PC-9 (cell line): ENCODE measurements at regions not wholly inside any gene's neighbourhood (a gene's known extent, or its start where the extent isn't known, plus 50 kb on each side); places are given as distances from the start of the nearest gene placed in this dataset.

Source experiments
- BruUV-seq: library from RNA; stranded (reverse); fragments of 400-500 nt; replicated peaks from 2 replicates; lab custom pipeline; 2021; lab: Mats Ljungman, UMichigan
- CTCF ChIA-PET: fragments of 300-600 bp; sonication (Branson Sonifier 250); formaldehyde crosslinking; loops from one replicate; lab custom pipeline; 2022; ENCODE audit warnings: antibody characterized with exemption; lab: Charles Lee
- POLR2A ChIA-PET: fragments of 300-600 bp; sonication (Branson Sonifier 250); formaldehyde crosslinking; loops from one replicate; lab custom pipeline; 2022; ENCODE audit warnings: antibody characterized with exemption; ENCODE audit not compliant: unreplicated experiment; lab: Charles Lee
- DNase-seq, 2 experiments: peaks; one replicate each; pipeline versions ENCODE4 v3.0.0 to v3.0.0-alpha.2; 2015 to 2022; ENCODE audit warnings: mixed read lengths in 1 of 2
- H2AFZ ChIP-seq: fragments of 200-600 bp; sonication (generic); 2 replicates; pipeline ENCODE4 v1.8.1; 2017; ENCODE audit warnings: antibody characterized with exemption
- H3F3A ChIP-seq: fragments of 200-600 bp; sonication (generic); 2 replicates; pipeline ENCODE4 v1.8.1; 2017; ENCODE audit warnings: antibody characterized with exemption, mild to moderate bottlenecking, low read depth; ENCODE audit not compliant: insufficient read depth
- H3K27ac ChIP-seq: fragments of 200-600 bp; sonication (generic); 2 replicates; pipeline ENCODE4 v1.6.1; 2016; ENCODE audit warnings: mixed run types
- H3K27me3 ChIP-seq: fragments of 200-600 bp; sonication (generic); 2 replicates; pipeline ENCODE4 v1.6.1; 2016; ENCODE audit warnings: low read depth, mixed run types; ENCODE audit not compliant: insufficient read depth
- H3K36me3 ChIP-seq: fragments of 200-600 bp; sonication (generic); 2 replicates; pipeline ENCODE4 v1.6.1; 2016; ENCODE audit warnings: low read depth, mixed run types
- H3K4me1 ChIP-seq: fragments of 200-600 bp; sonication (generic); replicated peaks from 2 replicates; pipeline ENCODE4 v1.6.1; 2016; ENCODE audit warnings: mixed run types; ENCODE audit not compliant: insufficient read depth
- H3K4me2 ChIP-seq: fragments of 200-600 bp; sonication (generic); 2 replicates; pipeline ENCODE4 v1.6.1; 2017; ENCODE audit warnings: mixed run types
- H3K4me3 ChIP-seq: fragments of 200-600 bp; sonication (generic); 2 replicates; pipeline ENCODE4 v1.6.1; 2016; ENCODE audit warnings: mixed run types
- H3K79me2 ChIP-seq: fragments of 200-600 bp; sonication (generic); 2 replicates; pipeline ENCODE4 v1.6.1; 2017; ENCODE audit warnings: low read depth, mixed run types
- H3K9me2 ChIP-seq: fragments of 200-600 bp; sonication (generic); 2 replicates; pipeline ENCODE4 v1.8.1; 2017; ENCODE audit warnings: mild to moderate bottlenecking; ENCODE audit not compliant: insufficient read depth
- H3K9me3 ChIP-seq: fragments of 200-600 bp; sonication (generic); 2 replicates; pipeline ENCODE4 v1.8.1; 2016; ENCODE audit warnings: low read depth; ENCODE audit not compliant: insufficient read depth
- H4K20me1 ChIP-seq: fragments of 200-600 bp; sonication (generic); 2 replicates; pipeline ENCODE4 v1.8.1; 2017; ENCODE audit not compliant: insufficient read depth
- EZH2 ChIP-seq: fragments of 200-600 bp; sonication (generic); IDR thresholded peaks from 2 replicates; pipeline ENCODE4 v1.8.0; 2017; ENCODE audit warnings: antibody characterized with exemption, low read depth
- intact Hi-C: fragments of 100-400 bp; cut with micrococcal nuclease; formaldehyde crosslinking; loops from one replicate; pipeline ENCODE4 v1.10.0; 2022; ENCODE audit not compliant: unreplicated experiment
- TF ChIP-seq, protein P1 (sequence below): fragments of 200-600 bp; sonication (generic); conservative IDR thresholded peaks from 2 replicates; pipeline ENCODE4 v1.6.1; 2017; ENCODE audit warnings: mixed run types, antibody characterized with exemption, mild to moderate bottlenecking, moderate library complexity

- H3K27me3 ChIP-seq = no peaks in the 10 kb centered on the region
- ChIA-PET POLR2A (no interaction called here), CTCF (no interaction called here)
- no peaks in the 10 kb centered on the region for H3K4me1 ChIP-seq
- no TSS peak for BruUV-seq
- H3K4me3 ChIP-seq = no peak overlapping the region
- no peaks in the 10 kb centered on the region for H3F3A ChIP-seq
- H4K20me1 ChIP-seq = no peaks in the 10 kb centered on the region
- DNase-seq = no peak
- H2AFZ ChIP-seq = no peak overlapping the region
- no peaks in the 10 kb centered on the region for H3K9me3 ChIP-seq
- intact Hi-C loops = no loop called here
- TF ChIP-seq, protein P1, sequence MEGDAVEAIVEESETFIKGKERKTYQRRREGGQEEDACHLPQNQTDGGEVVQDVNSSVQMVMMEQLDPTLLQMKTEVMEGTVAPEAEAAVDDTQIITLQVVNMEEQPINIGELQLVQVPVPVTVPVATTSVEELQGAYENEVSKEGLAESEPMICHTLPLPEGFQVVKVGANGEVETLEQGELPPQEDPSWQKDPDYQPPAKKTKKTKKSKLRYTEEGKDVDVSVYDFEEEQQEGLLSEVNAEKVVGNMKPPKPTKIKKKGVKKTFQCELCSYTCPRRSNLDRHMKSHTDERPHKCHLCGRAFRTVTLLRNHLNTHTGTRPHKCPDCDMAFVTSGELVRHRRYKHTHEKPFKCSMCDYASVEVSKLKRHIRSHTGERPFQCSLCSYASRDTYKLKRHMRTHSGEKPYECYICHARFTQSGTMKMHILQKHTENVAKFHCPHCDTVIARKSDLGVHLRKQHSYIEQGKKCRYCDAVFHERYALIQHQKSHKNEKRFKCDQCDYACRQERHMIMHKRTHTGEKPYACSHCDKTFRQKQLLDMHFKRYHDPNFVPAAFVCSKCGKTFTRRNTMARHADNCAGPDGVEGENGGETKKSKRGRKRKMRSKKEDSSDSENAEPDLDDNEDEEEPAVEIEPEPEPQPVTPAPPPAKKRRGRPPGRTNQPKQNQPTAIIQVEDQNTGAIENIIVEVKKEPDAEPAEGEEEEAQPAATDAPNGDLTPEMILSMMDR = no peak
- TF ChIP-seq EZH2 = no peak
- H3K36me3 ChIP-seq = no peaks in the 10 kb centered on the region
- no peaks in the 10 kb centered on the region for H3K79me2 ChIP-seq
- H3K27ac ChIP-seq = no peak overlapping the region
- no peak overlapping the region for H3K4me2 ChIP-seq
- no peaks in the 10 kb centered on the region for H3K9me2 ChIP-seq
Observed at GRCh38 chr17:37802712-37803416, 58.0 kb upstream of the HNF1B start.

DNA sequence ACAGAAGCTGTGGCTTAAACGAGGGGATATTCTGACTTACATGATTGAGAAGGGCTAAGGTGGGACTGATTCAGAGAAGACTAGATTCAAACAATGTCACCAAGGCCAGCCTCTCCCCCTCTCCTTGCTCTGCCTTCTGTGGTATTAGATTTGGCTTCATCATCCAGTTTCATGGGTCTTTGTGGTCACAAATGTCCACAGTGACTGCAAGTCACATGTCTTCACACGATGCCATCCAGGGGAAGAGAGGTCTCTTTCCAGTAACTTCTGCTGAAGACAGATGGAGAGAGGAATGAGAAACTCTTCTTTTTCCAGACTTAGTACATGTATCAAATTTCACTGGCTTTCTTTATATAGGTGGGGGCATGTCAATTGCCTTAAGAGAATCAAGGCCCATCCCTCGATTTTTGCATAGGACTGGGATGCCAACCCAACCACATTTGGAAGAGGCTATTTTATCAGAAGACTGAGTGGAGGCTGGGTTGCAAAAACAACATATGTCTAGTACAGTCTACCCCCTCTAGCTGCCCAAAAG, 57.3 kb upstream of the HNF1B start:
- ChIA-PET POLR2A (no interaction called here), CTCF (no interaction called here)
- Histone ChIP-seq H3F3A (no peaks in the 10 kb centered on the region), H3K27me3 (no peaks in the 10 kb centered on the region), H3K27ac (no peak overlapping the region), H3K9me2 (no peaks in the 10 kb centered on the region), H3K4me2 (no peak overlapping the region), H3K79me2 (no peaks in the 10 kb centered on the region), H3K9me3 (no peaks in the 10 kb centered on the region), H3K4me3 (no peak overlapping the region), H2AFZ (no peak overlapping the region), H3K4me1 (no peaks in the 10 kb centered on the region), H4K20me1 (no peaks in the 10 kb centered on the region), H3K36me3 (no peaks in the 10 kb centered on the region)
- TF ChIP-seq, protein P1 = no peak
- TF ChIP-seq EZH2 = no peak
- intact Hi-C loops = no loop called here
- no peak for DNase-seq
- no TSS peak for BruUV-seq

- TF ChIP-seq EZH2 = no peak
- TF ChIP-seq, protein P1 = no peak
- no peaks in the 10 kb centered on the region for H3K4me1 ChIP-seq
- H3K9me3 ChIP-seq = no peaks in the 10 kb centered on the region
- no peak overlapping the region for H3K4me2 ChIP-seq
- DNase-seq = no peak
- POLR2A ChIA-PET = no interaction called here
- H3F3A ChIP-seq = no peaks in the 10 kb centered on the region
- BruUV-seq = no TSS peak
- no peak overlapping the region for H3K27ac ChIP-seq
- intact Hi-C loops = no loop called here
- CTCF ChIA-PET = no interaction called here
- H2AFZ ChIP-seq = no peak overlapping the region
- H3K27me3 ChIP-seq = no peaks in the 10 kb centered on the region
- no peaks in the 10 kb centered on the region for H3K36me3 ChIP-seq
- no peaks in the 10 kb centered on the region for H3K79me2 ChIP-seq
- H3K4me3 ChIP-seq = no peak overlapping the region
- H3K9me2 ChIP-seq = no peaks in the 10 kb centered on the region
- H4K20me1 ChIP-seq = no peaks in the 10 kb centered on the region
Observed at GRCh38 chr17:37801171-37801570, 56.3 kb upstream of the HNF1B start.
